Activated naive CD4-positive, alpha-beta T cell treated with anti-CD3 and anti-CD28 coated beads, Interleukin-2, amount 10 ng/mL, durations not matched to agents 7 days and 5 days (primary cell): ENCODE measurements at regions not wholly inside any gene's neighbourhood (a gene's known extent, or its start where the extent isn't known, plus 50 kb on each side); places are given as distances from the start of the nearest gene placed in this dataset.
A peak's percentile ranks its signal among the peaks of the same experiment; 100 is the strongest.

Experiments used
- CTCF ChIA-PET: fragments of 350-600 bp; sonication (Branson Sonifier 250); formaldehyde crosslinking; loops from one replicate; lab custom pipeline; 2021; ENCODE audit warnings: antibody characterized with exemption; lab: Charles Lee
- DNase-seq: peaks from one replicate; pipeline ENCODE4 v3.0.0-alpha.2; 2020
- H3K27ac Mint-ChIP-seq: one replicate; pipeline ENCODE4 v1.8.0; 2021; ENCODE audit warnings: mild to moderate bottlenecking, moderate library complexity, mixed read lengths
- H3K27me3 Mint-ChIP-seq: one replicate; pipeline ENCODE4 v1.8.0; 2021; ENCODE audit warnings: mild to moderate bottlenecking, mixed read lengths
- H3K36me3 Mint-ChIP-seq: one replicate; pipeline ENCODE4 v1.8.0; 2021; ENCODE audit warnings: mixed read lengths
- H3K4me1 Mint-ChIP-seq: one replicate; pipeline ENCODE4 v1.8.0; 2021; ENCODE audit warnings: mixed read lengths
- H3K4me3 Mint-ChIP-seq: one replicate; pipeline ENCODE4 v1.8.0; 2021; ENCODE audit warnings: mild to moderate bottlenecking, moderate library complexity, mixed read lengths
- H3K9me3 Mint-ChIP-seq: one replicate; pipeline ENCODE4 v1.8.0; 2021; ENCODE audit warnings: mixed read lengths

DNA sequence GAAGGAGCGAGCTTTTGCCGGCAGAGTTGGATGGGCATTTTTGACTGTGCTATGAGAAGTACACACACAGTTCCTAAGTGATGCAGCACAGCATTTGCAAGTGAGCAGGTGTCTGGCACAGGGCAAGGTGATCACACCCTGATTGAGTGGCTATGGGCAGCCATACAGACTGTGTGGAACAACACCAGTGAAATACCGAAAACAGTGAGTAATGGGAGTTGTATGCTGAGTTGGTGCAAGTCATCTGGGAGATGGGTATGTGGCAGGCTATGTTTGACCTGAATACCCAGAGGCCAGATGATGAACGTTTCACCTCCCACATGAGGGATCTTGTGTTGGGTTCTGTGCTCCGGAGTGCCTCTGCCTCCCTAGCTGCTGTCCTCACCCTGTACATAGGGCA is 53.5 kb upstream of the TIPARP start:
- CTCF ChIA-PET, result interaction anchor here (0.9 to 1.0 kb wide), 2 partner anchors 53 to 510 kb away, joined by 3 read pairs; no protein-coding TSS in a partner anchor

DNA sequence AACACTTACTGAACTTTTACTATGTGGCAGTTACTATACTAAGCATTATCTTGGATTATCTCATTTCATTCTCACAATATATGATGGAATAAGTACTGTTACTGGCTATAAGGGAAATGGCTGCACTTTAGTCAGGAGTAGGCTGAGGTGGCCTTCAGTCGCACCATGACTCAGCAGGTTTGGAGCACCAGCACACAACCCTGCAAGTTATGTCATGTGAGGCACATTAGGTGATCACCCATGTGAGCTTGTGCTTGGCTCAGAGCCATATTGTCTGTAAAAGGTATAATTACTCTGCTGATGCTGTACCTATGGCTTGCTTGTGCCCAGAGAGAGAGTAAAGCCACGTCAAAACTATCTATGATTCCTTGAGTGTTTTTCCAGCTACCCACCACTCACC is 54.1 kb upstream of the TIPARP start:
- no peak overlapping the region for H3K27ac Mint-ChIP-seq
- H3K27me3 Mint-ChIP-seq, result peaks cover 10% of the 10 kb centered on the region
- no peaks in the 10 kb centered on the region for H3K9me3 Mint-ChIP-seq
- no peak for DNase-seq
- CTCF ChIA-PET, result interaction anchor here (0.9 kb wide), 1 partner anchor 511 kb away, joined by 3 read pairs; no protein-coding TSS in a partner anchor
- H3K4me3 Mint-ChIP-seq, result no peak overlapping the region
- no peaks in the 10 kb centered on the region for H3K36me3 Mint-ChIP-seq
- peaks cover 2% of the 10 kb centered on the region for H3K4me1 Mint-ChIP-seq

More for the DNA sequence above, 53.5 kb upstream of the TIPARP start:
- no peaks in the 10 kb centered on the region for H3K9me3 Mint-ChIP-seq
- H3K27me3 Mint-ChIP-seq, result peaks cover 10% of the 10 kb centered on the region
- no peaks in the 10 kb centered on the region for H3K36me3 Mint-ChIP-seq
- no peak overlapping the region for H3K4me3 Mint-ChIP-seq
- H3K27ac Mint-ChIP-seq, result no peak overlapping the region
- H3K4me1 Mint-ChIP-seq, result peaks cover under 1% of the 10 kb centered on the region
- DNase-seq, result no peak

DNA sequence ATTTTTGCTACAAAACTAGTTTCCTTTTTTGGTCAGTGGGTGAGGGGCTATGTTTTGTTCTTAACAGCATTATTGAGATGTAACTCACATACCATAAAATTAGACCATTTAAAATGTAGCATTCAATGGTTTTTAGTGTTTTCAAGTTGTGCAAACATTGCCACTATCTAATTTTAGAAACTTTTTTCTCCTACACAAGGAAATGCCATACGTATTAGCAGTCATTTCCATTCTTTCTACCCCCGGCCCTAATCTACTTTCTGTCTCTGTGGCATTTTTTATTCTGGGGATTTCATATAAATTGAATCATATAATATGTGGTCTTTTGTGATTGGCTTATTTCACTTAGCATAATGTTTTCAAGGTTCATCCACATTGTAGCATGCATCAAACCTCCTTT is 55.0 kb upstream of the TIPARP start:
- Mint-ChIP-seq H3K4me1 (peaks cover 2% of the 10 kb centered on the region), H3K9me3 (no peaks in the 10 kb centered on the region), H3K27me3 (peaks cover 10% of the 10 kb centered on the region), H3K4me3 (no peak overlapping the region), H3K36me3 (no peaks in the 10 kb centered on the region), H3K27ac (no peak overlapping the region)
- DNase-seq, result no peak
- CTCF ChIA-PET, result no interaction called here

DNA sequence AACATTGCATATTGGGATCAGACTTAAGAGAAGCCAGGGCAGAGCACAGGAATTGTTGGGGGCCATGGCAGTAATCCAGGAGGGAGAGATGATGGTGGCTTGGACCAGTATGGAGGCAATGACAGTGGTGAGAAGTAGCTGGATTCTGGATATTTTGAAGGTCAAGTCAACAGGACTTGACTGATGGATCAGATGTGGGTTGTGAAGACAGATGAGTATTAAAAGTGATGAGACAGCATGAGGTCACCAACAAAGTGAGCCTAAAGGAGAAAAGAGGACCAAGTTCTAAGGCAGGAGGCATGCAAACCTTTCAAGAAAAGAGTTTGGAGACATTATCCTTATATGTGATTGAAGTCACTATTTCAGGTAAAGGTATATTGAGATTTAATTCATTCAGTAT is 56.6 kb upstream of the TIPARP start:
- Mint-ChIP-seq H3K9me3 (no peaks in the 10 kb centered on the region), H3K36me3 (no peaks in the 10 kb centered on the region), H3K27ac (no peak overlapping the region), H3K4me1 (peaks cover 2% of the 10 kb centered on the region), H3K4me3 (no peak overlapping the region), H3K27me3 (peaks cover 10% of the 10 kb centered on the region)
- no peak for DNase-seq
- CTCF ChIA-PET, result no interaction called here

DNA sequence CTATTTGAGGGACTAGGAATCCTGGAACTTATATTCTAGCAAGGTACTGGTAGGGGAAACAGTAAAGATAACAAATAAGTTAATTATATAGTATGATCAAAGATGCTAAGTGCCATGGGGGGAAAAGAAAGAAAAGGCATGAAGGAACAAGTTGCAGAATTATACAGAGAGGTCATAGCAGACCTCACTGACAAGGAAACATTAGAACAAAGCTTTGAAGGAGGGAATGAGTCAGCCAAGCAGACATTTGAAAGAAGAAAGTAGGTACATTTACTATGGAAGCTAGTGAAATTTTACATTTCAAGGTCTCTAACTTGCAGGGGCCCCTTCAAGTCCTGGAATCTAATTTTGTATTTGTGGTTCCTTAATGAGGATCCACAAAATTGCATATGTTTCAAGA is 57.2 kb upstream of the TIPARP start:
- no peak for DNase-seq
- Mint-ChIP-seq H3K27ac (no peak overlapping the region), H3K9me3 (no peaks in the 10 kb centered on the region), H3K4me3 (no peak overlapping the region), H3K4me1 (peaks cover 2% of the 10 kb centered on the region), H3K36me3 (no peaks in the 10 kb centered on the region), H3K27me3 (peaks cover 11% of the 10 kb centered on the region)
- CTCF ChIA-PET, result interaction anchor here (0.8 kb wide), 1 partner anchor 13 kb away, joined by 4 read pairs; no protein-coding TSS in a partner anchor

DNA sequence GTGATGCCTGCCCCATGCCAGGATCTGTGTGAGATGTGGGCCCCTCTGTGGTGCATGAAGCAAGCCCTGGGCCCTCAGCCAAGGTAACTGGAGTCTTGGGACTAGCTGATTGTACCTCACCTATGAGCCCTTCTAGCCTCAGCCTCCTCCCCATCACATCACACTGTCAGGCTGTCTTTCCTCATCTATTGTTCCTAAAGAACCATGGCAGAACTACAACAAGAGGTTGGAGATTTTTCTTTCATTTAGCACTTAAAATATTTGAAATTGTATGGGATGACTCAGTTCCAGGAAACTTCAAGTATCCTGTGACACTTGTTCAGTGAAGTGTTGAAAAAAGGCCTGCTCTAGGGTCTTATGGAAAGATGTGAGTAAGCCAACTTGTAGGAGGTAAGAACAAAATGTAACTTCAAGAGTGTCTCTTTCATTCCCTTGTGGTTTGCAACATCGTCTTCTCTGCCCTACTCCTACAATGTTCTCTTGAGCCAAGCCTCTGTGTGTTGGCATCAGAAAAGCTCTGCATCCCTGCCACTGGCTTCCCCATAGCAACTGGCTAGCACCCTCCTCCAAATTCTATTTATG is 58.7 kb upstream of the TIPARP start:
- Mint-ChIP-seq H3K27ac (no peak overlapping the region), H3K4me1 (peaks cover 2% of the 10 kb centered on the region), H3K36me3 (no peaks in the 10 kb centered on the region), H3K4me3 (no peak overlapping the region), H3K9me3 (no peaks in the 10 kb centered on the region), H3K27me3 (peaks cover 12% of the 10 kb centered on the region)
- CTCF ChIA-PET, result interaction anchor here (0.7 to 1.1 kb wide), 2 partner anchors 11 to 27 kb away, joined by 3 read pairs; no protein-coding TSS in a partner anchor
- DNase-seq, result no peak

DNA sequence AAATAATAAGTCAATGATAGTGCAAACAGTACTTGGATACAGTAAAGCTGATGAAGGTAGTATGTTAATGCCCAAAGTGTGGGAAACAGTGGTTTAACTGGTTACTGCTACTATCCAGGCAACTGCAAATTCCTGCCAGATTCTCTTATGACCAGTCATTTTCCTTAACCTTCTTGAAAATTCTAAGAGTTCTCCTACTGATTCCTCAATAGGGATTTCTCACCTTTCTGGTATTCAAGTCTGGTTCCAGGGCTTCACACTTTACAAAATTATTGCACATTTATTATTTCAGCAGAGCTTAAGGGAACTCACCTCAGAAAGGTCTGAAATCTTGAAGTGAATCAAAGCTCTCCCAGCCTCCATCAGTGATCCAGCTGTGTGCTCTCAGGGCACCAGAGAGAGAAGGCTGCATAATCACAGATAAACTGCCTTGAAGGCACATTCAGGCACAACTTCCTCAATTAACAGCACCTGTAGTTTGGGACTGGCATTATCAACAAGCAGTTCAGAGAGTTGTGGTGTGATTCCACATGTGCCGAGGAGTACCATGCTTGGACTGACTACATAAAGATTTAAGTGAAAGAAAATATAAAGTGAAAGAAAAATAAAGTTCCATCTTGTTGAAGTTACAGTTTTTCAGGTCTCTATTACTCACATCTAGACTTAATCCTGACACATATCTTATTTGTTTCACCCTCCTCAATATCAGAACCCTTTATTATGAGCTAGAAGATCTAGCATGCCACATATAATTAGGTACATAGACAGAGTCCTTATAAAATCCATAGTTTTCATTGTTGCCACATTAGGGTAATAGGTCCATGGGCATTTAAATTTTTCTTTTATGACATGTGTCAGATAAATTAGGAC is 59.5 kb upstream of the TIPARP start:
- Mint-ChIP-seq H3K4me3 (no peak overlapping the region), H3K27me3 (peaks cover 14% of the 10 kb centered on the region), H3K4me1 (peaks cover 5% of the 10 kb centered on the region), H3K36me3 (no peaks in the 10 kb centered on the region), H3K27ac (no peak overlapping the region), H3K9me3 (no peaks in the 10 kb centered on the region)
- DNase-seq, result no peak
- CTCF ChIA-PET, result interaction anchor here (1.1 kb wide), 1 partner anchor 28 kb away, joined by 3 read pairs; no protein-coding TSS in a partner anchor

DNA sequence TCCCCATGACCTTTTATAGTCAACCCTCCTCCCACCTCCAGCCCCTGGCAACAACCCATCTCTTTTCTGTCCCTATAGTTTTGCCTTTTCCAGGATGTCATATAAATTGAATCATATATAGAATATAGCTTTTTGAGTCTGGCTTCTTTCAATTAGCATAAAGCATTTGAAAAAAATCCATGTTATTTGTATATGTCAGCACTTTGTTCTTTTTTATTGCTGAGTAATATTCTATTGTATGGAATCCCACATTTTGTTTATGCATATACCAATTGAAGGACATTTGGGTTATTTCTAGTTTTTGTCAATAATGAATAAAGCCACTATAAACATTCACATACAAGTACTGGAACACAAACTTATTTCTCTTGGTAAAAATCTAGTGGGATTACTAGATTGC is 58.0 kb upstream of the SSR3 start:
- peaks cover 30% of the 10 kb centered on the region for H3K27me3 Mint-ChIP-seq
- CTCF ChIA-PET, result no interaction called here
- H3K4me1 Mint-ChIP-seq, result peaks cover 8% of the 10 kb centered on the region
- H3K9me3 Mint-ChIP-seq, result no peaks in the 10 kb centered on the region
- no peak overlapping the region for H3K27ac Mint-ChIP-seq
- H3K36me3 Mint-ChIP-seq, result no peaks in the 10 kb centered on the region
- no peak for DNase-seq
- H3K4me3 Mint-ChIP-seq, result no peak overlapping the region

DNA sequence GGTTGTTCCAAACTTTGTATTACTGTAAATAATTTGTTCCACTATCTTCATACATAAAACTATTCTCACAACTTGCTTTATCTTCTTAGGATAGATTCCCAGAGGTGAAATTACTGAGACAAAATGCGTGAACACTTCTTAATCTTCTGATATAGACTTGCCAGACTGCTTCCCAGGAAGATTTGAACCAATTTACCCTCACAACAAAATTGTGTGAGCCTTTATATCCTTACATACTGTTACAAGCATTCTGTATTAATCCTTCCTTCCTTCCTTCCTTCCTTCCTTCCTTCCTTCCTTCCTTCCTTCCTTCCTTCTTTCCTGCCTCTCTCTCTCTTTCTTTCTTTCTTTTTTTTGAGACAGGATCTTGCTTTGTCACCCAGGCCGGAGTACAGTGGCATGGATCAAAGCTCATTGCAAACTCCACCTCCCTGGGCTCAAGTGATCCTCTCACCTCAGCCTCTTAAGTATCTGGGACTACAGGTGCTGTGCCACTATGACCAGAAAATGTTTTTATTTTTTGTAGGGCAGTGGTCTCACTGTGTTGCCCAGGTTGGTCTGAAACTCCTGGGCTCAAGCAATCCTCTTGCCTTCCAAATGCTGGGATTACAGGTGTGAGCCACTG is 57.1 kb upstream of the SSR3 start:
- CTCF ChIA-PET, result no interaction called here
- Mint-ChIP-seq H3K9me3 (no peaks in the 10 kb centered on the region), H3K4me3 (no peak overlapping the region), H3K4me1 (peaks cover 12% of the 10 kb centered on the region), H3K27me3 (peaks cover 35% of the 10 kb centered on the region), H3K36me3 (no peaks in the 10 kb centered on the region), H3K27ac (no peak overlapping the region)
- no peak for DNase-seq

DNA sequence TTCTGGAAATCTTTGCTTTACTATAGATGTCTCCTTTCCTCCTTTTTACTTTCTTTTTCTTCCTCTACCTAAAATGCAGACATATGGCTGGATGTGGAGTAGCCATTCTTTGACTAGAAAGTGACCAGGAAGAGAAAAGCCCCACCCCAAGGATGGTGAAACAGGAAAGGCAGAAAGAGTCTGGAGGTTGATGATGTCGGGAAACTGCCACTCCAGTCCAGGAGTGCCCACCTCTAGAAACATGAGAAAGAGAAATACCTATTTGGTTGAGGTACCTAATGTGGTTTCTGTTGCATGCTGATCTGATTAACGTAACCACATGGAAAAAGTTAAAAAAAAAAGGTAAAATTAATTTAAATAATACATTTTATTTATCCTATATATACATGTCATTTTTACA is 55.2 kb upstream of the SSR3 start:
- Mint-ChIP-seq H3K4me1 (peaks cover 18% of the 10 kb centered on the region), H3K4me3 (no peak overlapping the region), H3K27ac (no peak overlapping the region), H3K27me3 (peaks cover 45% of the 10 kb centered on the region), H3K36me3 (no peaks in the 10 kb centered on the region), H3K9me3 (no peaks in the 10 kb centered on the region)
- CTCF ChIA-PET, result no interaction called here
- DNase-seq, result no peak

DNA sequence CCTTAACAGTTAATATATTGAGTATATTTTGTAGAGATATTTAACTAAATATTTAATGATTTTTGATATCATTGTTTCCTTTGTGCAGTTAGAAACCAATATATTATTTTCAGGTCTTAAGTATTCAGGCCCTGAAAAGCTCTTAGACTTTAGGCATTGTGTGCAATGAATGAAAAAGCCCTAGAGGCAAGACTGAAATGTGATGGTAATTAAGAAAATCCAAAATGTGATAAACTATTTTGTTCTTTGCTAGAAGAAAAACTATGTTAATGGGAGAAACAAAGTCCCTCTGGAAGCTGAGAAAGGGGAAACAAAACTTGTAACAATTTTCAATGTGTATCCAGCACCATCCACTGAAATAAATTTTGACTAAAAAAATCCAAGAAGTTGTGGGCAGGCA is 54.6 kb upstream of the SSR3 start:
- H3K4me3 Mint-ChIP-seq, result no peak overlapping the region
- no peaks in the 10 kb centered on the region for H3K9me3 Mint-ChIP-seq
- no peaks in the 10 kb centered on the region for H3K36me3 Mint-ChIP-seq
- CTCF ChIA-PET, result no interaction called here
- H3K4me1 Mint-ChIP-seq, result peaks cover 18% of the 10 kb centered on the region
- DNase-seq, result no peak
- H3K27ac Mint-ChIP-seq, result no peak overlapping the region
- peaks cover 47% of the 10 kb centered on the region for H3K27me3 Mint-ChIP-seq

DNA sequence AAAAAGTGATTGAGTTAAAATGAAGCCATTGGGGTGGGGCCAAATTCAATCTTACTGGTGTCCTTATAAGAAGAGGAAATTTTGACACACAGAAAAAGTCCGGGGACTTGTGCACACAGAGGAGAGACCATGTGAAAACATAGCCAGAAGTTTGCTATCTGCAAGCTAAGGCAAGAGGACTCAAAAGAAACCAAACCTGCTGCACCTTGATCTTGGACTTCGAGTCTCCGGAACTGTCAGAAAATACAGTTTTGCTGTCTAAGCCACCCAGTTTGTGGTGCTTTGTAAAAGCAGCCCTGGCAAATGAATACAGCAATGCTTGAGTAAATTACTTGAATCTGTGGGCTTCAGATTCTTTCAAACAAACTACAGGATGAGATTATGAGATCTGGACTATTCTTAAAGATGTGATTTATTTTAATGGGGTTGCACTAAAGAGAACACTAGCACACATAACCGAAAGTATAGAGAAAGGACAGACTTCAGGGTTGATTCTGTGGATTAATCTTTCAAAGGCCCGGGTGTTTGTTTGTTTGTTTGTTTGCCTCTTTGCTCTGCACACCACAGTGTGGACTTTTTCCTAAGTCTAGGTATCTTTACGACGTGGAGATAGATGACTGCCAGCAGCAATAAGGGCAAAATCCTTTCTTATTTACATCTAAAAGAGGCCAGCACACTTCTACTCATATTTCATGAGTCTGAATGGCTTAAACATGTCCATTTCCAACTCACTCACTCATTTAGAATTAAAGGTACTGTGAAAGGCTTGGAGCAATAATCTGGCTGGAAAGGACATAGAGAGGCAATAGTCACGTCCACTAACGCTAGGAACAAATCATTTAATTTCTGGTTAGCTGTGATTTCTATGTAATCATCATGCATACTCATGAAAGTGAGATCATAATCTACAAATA is 53.9 kb upstream of the SSR3 start:
- H3K4me3 Mint-ChIP-seq, result no peak overlapping the region
- no peaks in the 10 kb centered on the region for H3K9me3 Mint-ChIP-seq
- no peak for DNase-seq
- CTCF ChIA-PET, result no interaction called here
- H3K4me1 Mint-ChIP-seq, result peaks cover 18% of the 10 kb centered on the region
- no peak overlapping the region for H3K27ac Mint-ChIP-seq
- peaks cover 50% of the 10 kb centered on the region for H3K27me3 Mint-ChIP-seq
- no peaks in the 10 kb centered on the region for H3K36me3 Mint-ChIP-seq

DNA sequence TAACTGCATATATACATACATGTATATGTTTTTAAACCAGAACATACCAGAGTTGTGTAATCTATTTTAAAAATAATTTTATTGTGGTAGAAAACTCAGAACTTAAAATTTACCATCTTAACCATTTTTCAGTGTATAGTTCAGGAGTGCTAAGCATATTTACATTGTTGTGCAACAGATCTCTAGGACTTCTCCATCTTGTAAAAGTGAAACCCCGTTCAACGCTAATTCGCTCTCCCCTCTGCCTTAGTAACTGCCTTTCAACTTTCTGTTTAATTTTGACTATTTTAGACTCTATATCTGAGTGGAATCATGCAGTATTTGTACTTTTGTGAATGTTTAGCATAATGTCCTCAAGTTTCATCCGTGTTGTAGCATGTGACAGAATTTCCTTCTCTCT is 51.8 kb upstream of the SSR3 start:
- Mint-ChIP-seq H3K9me3 (no peaks in the 10 kb centered on the region), H3K27ac (no peak overlapping the region), H3K4me3 (peak overlapping the region; percentile 12), H3K36me3 (no peaks in the 10 kb centered on the region), H3K4me1 (peaks cover 32% of the 10 kb centered on the region), H3K27me3 (peaks cover 46% of the 10 kb centered on the region)
- CTCF ChIA-PET, result no interaction called here
- no peak for DNase-seq
